Activated CD8-positive, alpha-beta T cell treated with anti-CD3 and anti-CD28 coated beads for 36 hours (primary cell): ENCODE measurements at regions not wholly inside any gene's neighbourhood (a gene's known extent, or its start where the extent isn't known, plus 50 kb on each side); places are given as distances from the start of the nearest gene placed in this dataset.

Source experiments
- ATAC-seq: fragments of 200-7000 bp; cut with Tn5 transposase; one replicate; pipeline ENCODE4 v1.10.0; 2021; ENCODE audit warnings: mild to moderate bottlenecking, moderate library complexity
- CTCF ChIA-PET: fragments of 350-600 bp; sonication (Branson Sonifier 250); formaldehyde crosslinking; loops from one replicate; lab custom pipeline; 2021; ENCODE audit warnings: antibody characterized with exemption; lab: Charles Lee
- POLR2A ChIA-PET: fragments of 350-600 bp; sonication (Branson Sonifier 250); formaldehyde crosslinking; loops from one replicate; lab custom pipeline; 2021; ENCODE audit warnings: antibody characterized with exemption; lab: Charles Lee
- DNase-seq: peaks from one replicate; pipeline ENCODE4 v3.0.0-alpha.2; 2020
- H3K27ac Mint-ChIP-seq: one replicate; pipeline ENCODE4 v1.8.0; 2021; ENCODE audit warnings: mild to moderate bottlenecking, mixed read lengths
- H3K27me3 Mint-ChIP-seq: one replicate; pipeline ENCODE4 v1.8.0; 2021; ENCODE audit warnings: mixed read lengths
- H3K36me3 Mint-ChIP-seq: one replicate; pipeline ENCODE4 v1.8.0; 2021; ENCODE audit warnings: low read depth, mixed read lengths
- H3K4me1 Mint-ChIP-seq: one replicate; pipeline ENCODE4 v1.8.0; 2021; ENCODE audit warnings: low read depth, mixed read lengths
- H3K4me3 Mint-ChIP-seq: one replicate; pipeline ENCODE4 v1.8.0; 2021; ENCODE audit warnings: mild to moderate bottlenecking, moderate library complexity, mixed read lengths
- H3K9me3 Mint-ChIP-seq: one replicate; pipeline ENCODE4 v1.8.0; 2021; ENCODE audit warnings: mixed read lengths
- CTCF ChIP-seq: fragments of 200-600 bp; IDR thresholded peaks from one replicate; pipeline ENCODE4 v1.8.0; 2022; ENCODE audit warnings: antibody characterized with exemption, mild to moderate bottlenecking
- intact Hi-C: fragments of 100-400 bp; cut with micrococcal nuclease; formaldehyde crosslinking; loops from one replicate; pipeline ENCODE4 v1.10.0; 2022

GRCh38 chr4:187364851-187365250, 630.7 kb upstream of the ZFP42 start:
- ATAC-seq: no peak
- H3K9me3 Mint-ChIP-seq: peaks cover 14% of the 10 kb centered on the region
- no peak overlapping the region for H3K27ac Mint-ChIP-seq
- H3K4me3 Mint-ChIP-seq: no peak overlapping the region
- no peaks in the 10 kb centered on the region for H3K27me3 Mint-ChIP-seq
- intact Hi-C loops: no loop called here
- no peaks in the 10 kb centered on the region for H3K4me1 Mint-ChIP-seq
- no peaks in the 10 kb centered on the region for H3K36me3 Mint-ChIP-seq
- TF ChIP-seq CTCF: no peak
- ChIA-PET CTCF (no interaction called here), POLR2A (no interaction called here)
- no peak for DNase-seq

DNA sequence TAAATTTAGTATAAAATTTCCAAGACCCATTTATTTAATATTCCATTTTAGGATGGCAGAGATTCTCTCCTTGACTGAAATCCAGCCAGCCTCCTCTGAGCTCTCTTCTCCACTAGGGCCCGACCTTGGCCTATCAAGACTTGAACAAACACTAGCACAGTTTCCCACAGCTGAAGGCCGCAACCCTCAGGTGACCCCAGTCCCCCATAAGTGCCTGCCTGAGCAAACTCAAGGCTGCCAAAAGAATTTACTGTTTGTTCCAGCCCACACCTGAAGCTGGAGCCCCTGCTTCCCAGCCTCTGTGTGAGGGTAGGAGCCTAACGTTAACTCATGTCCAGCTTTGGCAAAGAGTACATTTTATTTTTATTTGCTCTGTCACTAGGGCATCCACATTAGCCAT, 629.0 kb upstream of the ZFP42 start:
- no peak overlapping the region for H3K4me3 Mint-ChIP-seq
- no peaks in the 10 kb centered on the region for H3K4me1 Mint-ChIP-seq
- H3K27ac Mint-ChIP-seq: no peak overlapping the region
- intact Hi-C loops: no loop called here
- no peak for DNase-seq
- POLR2A ChIA-PET: no interaction called here
- CTCF ChIA-PET: no interaction called here
- ATAC-seq: no peak
- TF ChIP-seq CTCF: no peak
- H3K36me3 Mint-ChIP-seq: no peaks in the 10 kb centered on the region
- H3K9me3 Mint-ChIP-seq: peaks cover 11% of the 10 kb centered on the region
- no peaks in the 10 kb centered on the region for H3K27me3 Mint-ChIP-seq

DNA sequence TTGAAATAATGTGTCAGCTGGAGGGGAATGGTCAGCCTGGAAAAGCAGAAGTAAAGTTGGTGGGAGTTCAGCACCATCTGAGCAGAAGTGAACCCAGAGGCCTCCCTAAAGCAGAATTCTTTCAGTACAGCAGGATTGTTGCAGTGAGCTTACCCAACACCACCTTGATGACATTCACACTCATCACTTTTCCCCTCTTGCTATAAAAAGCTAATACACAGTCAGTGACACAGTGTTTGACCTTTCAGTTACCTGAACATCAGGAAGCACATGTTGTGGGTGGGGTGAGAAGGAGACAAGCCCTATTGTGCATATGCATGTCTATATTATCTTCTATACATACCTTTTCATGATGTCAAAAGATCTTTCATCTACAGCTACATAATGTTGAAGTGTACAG, 624.7 kb upstream of the ZFP42 start:
- ChIA-PET CTCF (no interaction called here), POLR2A (no interaction called here)
- H3K36me3 Mint-ChIP-seq: no peaks in the 10 kb centered on the region
- H3K4me1 Mint-ChIP-seq: no peaks in the 10 kb centered on the region
- H3K27ac Mint-ChIP-seq: no peak overlapping the region
- H3K27me3 Mint-ChIP-seq: no peaks in the 10 kb centered on the region
- TF ChIP-seq CTCF: no peak
- H3K4me3 Mint-ChIP-seq: no peak overlapping the region
- no peak for DNase-seq
- H3K9me3 Mint-ChIP-seq: peaks cover 12% of the 10 kb centered on the region
- intact Hi-C loops: no loop called here
- no peak for ATAC-seq

GRCh38 chr4:187378441-187378840, 617.1 kb upstream of the ZFP42 start:
- no peak for ATAC-seq
- no peak overlapping the region for H3K27ac Mint-ChIP-seq
- POLR2A ChIA-PET: no interaction called here
- intact Hi-C loops: no loop called here
- no peaks in the 10 kb centered on the region for H3K4me1 Mint-ChIP-seq
- H3K4me3 Mint-ChIP-seq: no peak overlapping the region
- no peak for DNase-seq
- H3K9me3 Mint-ChIP-seq: peaks cover 17% of the 10 kb centered on the region
- CTCF ChIA-PET: no interaction called here
- TF ChIP-seq CTCF: no peak
- no peaks in the 10 kb centered on the region for H3K27me3 Mint-ChIP-seq
- no peaks in the 10 kb centered on the region for H3K36me3 Mint-ChIP-seq

DNA sequence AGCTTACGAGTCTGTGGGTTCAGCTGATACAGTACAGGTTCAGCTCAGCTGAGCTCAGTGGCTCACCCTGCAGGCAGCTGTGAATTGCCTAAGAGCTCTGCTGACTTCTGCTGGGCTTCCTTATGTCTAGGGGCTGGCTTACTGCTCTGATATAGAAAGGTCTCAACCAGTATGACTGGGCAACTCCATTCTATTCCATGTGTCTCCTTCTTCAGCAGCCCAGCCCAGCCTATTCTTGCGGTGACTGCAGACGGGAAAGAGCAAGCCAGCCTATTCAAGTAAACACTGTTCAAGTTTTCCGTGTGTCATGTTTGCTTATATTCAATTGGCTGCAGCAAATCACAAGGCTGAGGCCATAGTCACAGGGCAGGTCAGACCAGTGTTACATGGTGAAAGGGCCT, 615.4 kb upstream of the ZFP42 start:
- no peaks in the 10 kb centered on the region for H3K4me1 Mint-ChIP-seq
- H3K36me3 Mint-ChIP-seq: no peaks in the 10 kb centered on the region
- intact Hi-C loops: no loop called here
- CTCF ChIA-PET: no interaction called here
- H3K9me3 Mint-ChIP-seq: peaks cover 14% of the 10 kb centered on the region
- no peaks in the 10 kb centered on the region for H3K27me3 Mint-ChIP-seq
- no peak for TF ChIP-seq CTCF
- no peak for ATAC-seq
- POLR2A ChIA-PET: no interaction called here
- no peak for DNase-seq
- no peak overlapping the region for H3K27ac Mint-ChIP-seq
- H3K4me3 Mint-ChIP-seq: no peak overlapping the region
